Kidney tubule cell (primary cell): ENCODE measurements at regions not wholly inside any gene's neighbourhood (a gene's known extent, or its start where the extent isn't known, plus 50 kb on each side); places are given as distances from the start of the nearest gene placed in this dataset.
A peak's percentile ranks its signal among the peaks of the same experiment; 100 is the strongest.
"Not testable (repeated sequence)": the region's sequence is repeated elsewhere in the genome, so short reads cannot be mapped to it uniquely, and the experiment has no call there.

Experiments used
- DNase-seq: peaks from one replicate; pipeline ENCODE4 v3.0.0-alpha.2; 2018; ENCODE audit warnings: low spot score

GRCh38 chr16:13631213-13631767, 288.7 kb upstream of the ERCC4 start:
- no peak for DNase-seq

GRCh38 chr16:13631916-13632315, 288.0 kb upstream of the ERCC4 start:
- DNase-seq = no peak

GRCh38 chr16:13632504-13632903, 287.4 kb upstream of the ERCC4 start:
- not testable (repeated sequence) for DNase-seq

GRCh38 chr16:13633391-13633861, 286.5 kb upstream of the ERCC4 start:
- peak; percentile 69 for DNase-seq

GRCh38 chr16:13634253-13634652, 285.7 kb upstream of the ERCC4 start:
- no peak for DNase-seq

GRCh38 chr16:13634959-13635358, 285.0 kb upstream of the ERCC4 start:
- DNase-seq = peak; percentile 81

GRCh38 chr16:13638218-13638617, 281.7 kb upstream of the ERCC4 start:
- no peak for DNase-seq

- no peak for DNase-seq
Observed at GRCh38 chr16:13643412-13643811, 276.5 kb upstream of the ERCC4 start.

- DNase-seq = no peak
Observed at GRCh38 chr16:13645601-13646245, 274.2 kb upstream of the ERCC4 start.

GRCh38 chr16:13660807-13661206, 259.1 kb upstream of the ERCC4 start:
- no peak for DNase-seq

- no peak for DNase-seq
Observed at GRCh38 chr16:13665876-13666275, 254.1 kb upstream of the ERCC4 start.

- no peak for DNase-seq
Observed at GRCh38 chr16:13672196-13672595, 247.8 kb upstream of the ERCC4 start.

GRCh38 chr16:13680021-13680889, 239.7 kb upstream of the ERCC4 start:
- DNase-seq = peak; percentile 50

GRCh38 chr16:13684819-13685563, 235.0 kb upstream of the ERCC4 start:
- DNase-seq = no peak

- no peak for DNase-seq
Observed at GRCh38 chr16:13696017-13696416, 223.9 kb upstream of the ERCC4 start.

- DNase-seq = no peak
Observed at GRCh38 chr16:13697013-13697412, 222.9 kb upstream of the ERCC4 start.

GRCh38 chr16:13697568-13697967, 222.4 kb upstream of the ERCC4 start:
- DNase-seq = no peak

GRCh38 chr16:13702614-13703013, 217.3 kb upstream of the ERCC4 start:
- DNase-seq = no peak

- peak; percentile 8 for DNase-seq
Observed at GRCh38 chr16:13708347-13709120, 211.4 kb upstream of the ERCC4 start.

- DNase-seq = no peak
Observed at GRCh38 chr16:13718748-13719147, 201.2 kb upstream of the ERCC4 start.

GRCh38 chr16:13727943-13728342, 192.0 kb upstream of the ERCC4 start:
- no peak for DNase-seq

- no peak for DNase-seq
Observed at GRCh38 chr16:13733561-13733960, 186.4 kb upstream of the ERCC4 start.
